ENCODE measurements at regions not wholly inside any gene's neighbourhood (a gene's known extent, or its start where the extent isn't known, plus 50 kb on each side); places are given as distances from the start of the nearest gene placed in this dataset.

GRCh38 chr5:136710834-136711233, 345.5 kb upstream of the TRPC7 start:
- 46% methylated on average over 3 of the region's 3 CpGs for WGBS (ENCODE audit: insufficient coverage, insufficient replicate concordance, low lambda C conversion rate, missing lambda C conversion rate)
- Histone ChIP-seq H3K27me3 (replicated peaks in 1 of 2; ENCODE audit: control insufficient read depth in 2 of 2, insufficient read depth in 2 of 2, low read length in 1 of 2) (no peaks in the 10 kb centered on the region), H3K27ac (ENCODE audit: control insufficient read depth, insufficient read depth) (no peak overlapping the region), H3K9me3 (replicated peaks; ENCODE audit: control insufficient read depth, insufficient read depth, low read length) (no peaks in the 10 kb centered on the region), H2AFZ (ENCODE audit: control insufficient read depth, low read depth, low read length) (no peak overlapping the region), H3K9ac (ENCODE audit: control insufficient read depth, insufficient read depth, low read length) (no peak overlapping the region), H3K4me2 (ENCODE audit: control insufficient read depth, insufficient read depth) (no peak overlapping the region), H4K20me1 (ENCODE audit: control insufficient read depth, insufficient read depth) (no peaks in the 10 kb centered on the region), H3K36me3 (ENCODE audit: control insufficient read depth in 2 of 2, insufficient read depth in 2 of 2, low read length in 1 of 2) (no peaks in the 10 kb centered on the region), H3K4me1 (ENCODE audit: control insufficient read depth, insufficient read depth, low read length) (no peaks in the 10 kb centered on the region), H3K4me3 (no peak overlapping the region), H3K79me2 (ENCODE audit: control insufficient read depth, insufficient read depth, low read length) (no peaks in the 10 kb centered on the region)
- intact Hi-C loops (cut with micrococcal nuclease; ENCODE audit: unreplicated experiment) (no loop called here), in situ Hi-C loops (cut with MboI) (no loop called here)
- FAIRE-seq (no peak), ATAC-seq (no peak), DNase-seq (ENCODE audit: low read depth, low spot score) (no peak)
- ChIA-PET CTCF (interaction anchor here (0.6 kb wide), 1 partner anchor 72 kb away, joined by 3 read pairs; no protein-coding TSS in a partner anchor), RAD21 (ENCODE audit: unreplicated experiment) (no interaction called here), SMC1A (ENCODE audit: uncharacterized antibody, unreplicated experiment) (interaction anchor here (0.7 kb wide), 1 partner anchor 461 kb away, joined by 4 read pairs; no protein-coding TSS in a partner anchor), POLR2A (no interaction called here)
- TF ChIP-seq ZNF384 (IDR thresholded peaks at IDR 0.05; ENCODE audit: borderline replicate concordance, low read depth, low read length) (no peak), RUNX3 (IDR thresholded peaks at IDR 0.05; ENCODE audit: low read length) (no peak), RFX5 (IDR thresholded peaks at IDR 0.05; ENCODE audit: low read depth, low read length) (no peak), ELK1 (IDR thresholded peaks at IDR 0.05; ENCODE audit: low read depth, low read length) (no peak), TCF3 (IDR thresholded peaks at IDR 0.05; ENCODE audit: borderline replicate concordance, insufficient read depth, low read depth, low read length) (no peak)
- TF ChIP-seq, protein P1, sequence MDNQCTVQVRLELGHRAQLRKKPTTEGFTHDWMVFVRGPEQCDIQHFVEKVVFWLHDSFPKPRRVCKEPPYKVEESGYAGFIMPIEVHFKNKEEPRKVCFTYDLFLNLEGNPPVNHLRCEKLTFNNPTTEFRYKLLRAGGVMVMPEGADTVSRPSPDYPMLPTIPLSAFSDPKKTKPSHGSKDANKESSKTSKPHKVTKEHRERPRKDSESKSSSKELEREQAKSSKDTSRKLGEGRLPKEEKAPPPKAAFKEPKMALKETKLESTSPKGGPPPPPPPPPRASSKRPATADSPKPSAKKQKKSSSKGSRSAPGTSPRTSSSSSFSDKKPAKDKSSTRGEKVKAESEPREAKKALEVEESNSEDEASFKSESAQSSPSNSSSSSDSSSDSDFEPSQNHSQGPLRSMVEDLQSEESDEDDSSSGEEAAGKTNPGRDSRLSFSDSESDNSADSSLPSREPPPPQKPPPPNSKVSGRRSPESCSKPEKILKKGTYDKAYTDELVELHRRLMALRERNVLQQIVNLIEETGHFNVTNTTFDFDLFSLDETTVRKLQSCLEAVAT (IDR thresholded peaks at IDR 0.05): no peak
- BruUV-seq (replicated peaks): no TSS peak

Data from GM12878 (cell line).